RWPE1 (cell line): ENCODE measurements at regions not wholly inside any gene's neighbourhood (a gene's known extent, or its start where the extent isn't known, plus 50 kb on each side); places are given as distances from the start of the nearest gene placed in this dataset.

Experiments
- CTCF ChIA-PET: fragments of 350-600 bp; sonication (Branson Sonifier 250); formaldehyde crosslinking; extraction: SDS; loops from one replicate; lab custom pipeline; 2021; lab: Yijun Ruan, JAX
- POLR2A ChIA-PET: fragments of 400-600 bp; formaldehyde crosslinking; extraction: SDS; loops from one replicate; lab custom pipeline; 2020; ENCODE audit warnings: antibody characterized with exemption; ENCODE audit not compliant: low non-redundant PET; lab: Yijun Ruan, JAX
- DNase-seq: peaks from one replicate; pipeline ENCODE4 v3.0.0; 2012; ENCODE audit warnings: low spot score
- H3K27ac ChIP-seq: fragments of 450-650 bp; 2 replicates; pipeline ENCODE4 v1.5.1; 2017
- CTCF ChIP-seq: fragments of 450-650 bp; conservative IDR thresholded peaks from 2 replicates; pipeline ENCODE4 v1.5.1; 2017; ENCODE audit warnings: low read depth, mild to moderate bottlenecking

DNA sequence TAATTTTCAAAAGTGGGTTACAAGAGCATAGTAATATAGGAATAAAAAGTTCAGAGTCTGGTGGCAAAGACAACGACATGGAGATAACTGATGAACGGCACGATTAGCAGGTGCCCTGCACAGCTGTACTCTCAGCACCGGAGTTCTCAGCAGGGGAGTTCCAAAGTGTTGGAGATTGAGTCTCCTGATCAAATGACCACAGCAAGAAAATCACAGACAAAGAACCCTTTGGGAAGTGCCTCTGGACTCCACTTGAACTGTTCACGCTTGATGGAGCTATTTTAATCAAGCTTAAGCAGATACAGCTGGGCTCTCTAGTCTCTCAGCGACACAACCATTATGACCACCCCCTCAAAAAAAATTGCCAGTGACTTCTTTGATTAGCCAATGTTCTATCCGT, 153.1 kb downstream of the ALG10B start:
- POLR2A ChIA-PET = no interaction called here
- no peak for DNase-seq
- CTCF ChIA-PET = interaction anchor here (0.6 kb wide), 1 partner anchor 595 kb away, joined by 5 read pairs; no protein-coding TSS in a partner anchor
- TF ChIP-seq CTCF = no peak
- H3K27ac ChIP-seq = no peak overlapping the region

- DNase-seq = no peak
- H3K27ac ChIP-seq = no peak overlapping the region
- TF ChIP-seq CTCF = no peak
- POLR2A ChIA-PET = no interaction called here
- CTCF ChIA-PET = interaction anchor here (0.5 kb wide), 1 partner anchor 516 kb away, joined by 4 read pairs; no protein-coding TSS in a partner anchor
Observed at GRCh38 chr12:38477340-38478090, 160.9 kb downstream of the ALG10B start.

GRCh38 chr12:38480594-38480993, 164.0 kb downstream of the ALG10B start:
- DNase-seq = no peak
- CTCF ChIA-PET = no interaction called here
- no peak for TF ChIP-seq CTCF
- POLR2A ChIA-PET = no interaction called here
- no peak overlapping the region for H3K27ac ChIP-seq

- CTCF ChIA-PET = no interaction called here
- POLR2A ChIA-PET = no interaction called here
- no peak for TF ChIP-seq CTCF
- no peak for DNase-seq
- H3K27ac ChIP-seq = no peak overlapping the region
Observed at GRCh38 chr12:38484821-38485449, 168.4 kb downstream of the ALG10B start.

DNA sequence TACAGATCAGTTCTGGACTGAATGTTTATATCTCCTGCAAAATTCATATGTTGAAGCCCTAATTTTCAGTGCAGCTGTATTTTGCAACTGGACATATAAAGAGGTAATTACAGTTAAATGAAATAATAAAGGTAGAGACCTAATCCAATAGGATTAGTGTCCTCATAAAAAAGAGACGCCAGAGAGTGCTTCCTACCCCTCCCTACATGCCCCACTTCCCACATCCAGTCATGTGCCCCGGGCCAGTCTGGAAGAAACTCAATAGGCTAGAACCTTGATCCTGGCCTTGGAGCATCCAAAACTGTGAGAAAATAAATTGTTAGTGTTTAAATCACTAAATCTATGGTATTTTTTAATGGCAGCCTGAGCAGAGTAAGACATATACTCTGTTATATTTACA, 172.3 kb downstream of the ALG10B start:
- DNase-seq = no peak
- H3K27ac ChIP-seq = no peak overlapping the region
- no peak for TF ChIP-seq CTCF
- CTCF ChIA-PET = no interaction called here
- POLR2A ChIA-PET = no interaction called here

DNA sequence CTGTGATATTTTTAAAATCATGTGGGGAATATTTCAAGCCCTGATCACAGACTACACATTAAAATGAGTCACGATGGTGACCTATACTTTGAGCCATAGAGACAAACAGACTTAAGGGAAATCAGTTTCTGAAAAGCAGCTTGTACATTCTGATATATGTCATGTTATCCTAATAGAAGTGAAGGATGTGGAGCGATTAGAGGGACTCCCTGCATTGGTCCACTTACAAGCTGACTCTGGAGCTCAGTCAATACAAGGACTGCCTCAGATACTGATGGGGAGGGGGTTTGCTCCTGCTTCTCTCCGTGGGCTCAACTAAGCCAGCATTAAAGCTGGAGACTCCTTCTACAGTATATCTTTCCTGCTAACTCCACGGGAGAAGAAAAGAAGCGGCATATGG, 173.5 kb downstream of the ALG10B start:
- ChIA-PET POLR2A (no interaction called here), CTCF (no interaction called here)
- H3K27ac ChIP-seq = no peak overlapping the region
- DNase-seq = no peak
- TF ChIP-seq CTCF = no peak
